ENCODE measurements at regions not wholly inside any gene's neighbourhood (a gene's known extent, or its start where the extent isn't known, plus 50 kb on each side); places are given as distances from the start of the nearest gene placed in this dataset.

DNA sequence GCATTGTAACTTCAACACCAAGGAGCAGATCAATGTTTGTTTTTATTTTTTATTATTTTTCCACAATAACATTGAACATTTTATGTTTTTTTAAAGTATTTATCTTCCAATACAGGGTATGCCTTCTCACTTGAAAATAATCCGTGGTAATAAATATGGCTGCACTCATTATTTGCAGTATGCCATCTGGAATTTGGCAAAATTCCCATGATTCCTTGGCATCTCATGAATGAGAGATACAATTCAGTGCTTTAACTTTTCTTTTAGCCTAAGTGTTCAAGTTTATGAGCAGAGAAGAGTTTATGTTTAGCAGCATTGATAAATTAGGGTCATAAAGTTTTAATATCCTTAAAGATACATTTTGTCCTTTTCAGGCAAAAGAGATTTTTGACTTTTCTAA, 1109.6 kb upstream of the ATXN8OS start:
- TF ChIP-seq BACH2 (CRISPR knock-in tag; IDR thresholded peaks at IDR 0.05; ENCODE audit: borderline replicate concordance) (no peak), SNAI2 (CRISPR knock-in tag; IDR thresholded peaks at IDR 0.05) (no peak), CSDC2 (CRISPR knock-in tag; IDR thresholded peaks at IDR 0.05) (no peak), ZNF565 (CRISPR knock-in tag; conservative IDR thresholded peaks at IDR 0.05; ENCODE audit: low read depth) (no peak)

DNA sequence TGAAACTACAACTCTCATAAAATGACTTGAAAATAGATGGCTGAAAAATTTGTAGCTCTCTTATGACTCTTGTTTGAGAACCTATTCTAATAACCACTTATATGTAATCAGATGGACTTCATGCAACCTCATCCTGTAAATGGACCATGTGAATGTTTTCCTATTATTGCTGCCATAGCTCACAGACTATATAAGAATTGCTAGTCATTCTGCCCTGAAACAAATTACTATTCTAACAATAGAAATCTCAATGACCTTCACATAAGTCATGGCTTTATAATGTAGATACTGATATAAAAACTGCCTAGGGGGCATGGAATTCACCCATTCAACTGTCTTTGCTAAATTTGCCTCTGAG, 1111.0 kb upstream of the ATXN8OS start:
- TF ChIP-seq RARB (CRISPR knock-in tag; IDR thresholded peaks at IDR 0.05) (no peak), ZNF8 (CRISPR knock-in tag; IDR thresholded peaks at IDR 0.05) (no peak), BACH2 (CRISPR knock-in tag; IDR thresholded peaks at IDR 0.05; ENCODE audit: borderline replicate concordance) (no peak), OSR1 (CRISPR knock-in tag; IDR thresholded peaks at IDR 0.05) (no peak), TCF4 (CRISPR knock-in tag; IDR thresholded peaks at IDR 0.05; ENCODE audit: borderline replicate concordance) (no peak), SNAI2 (CRISPR knock-in tag; IDR thresholded peaks at IDR 0.05) (no peak), ZC3H10 (CRISPR knock-in tag; IDR thresholded peaks at IDR 0.05) (no peak), ESRRG (CRISPR knock-in tag; IDR thresholded peaks at IDR 0.05) (no peak), PPARA (CRISPR knock-in tag; IDR thresholded peaks at IDR 0.05; ENCODE audit: borderline replicate concordance) (no peak), GLIS3 (CRISPR knock-in tag; IDR thresholded peaks at IDR 0.05) (no peak)
- TF ChIP-seq, protein P1, sequence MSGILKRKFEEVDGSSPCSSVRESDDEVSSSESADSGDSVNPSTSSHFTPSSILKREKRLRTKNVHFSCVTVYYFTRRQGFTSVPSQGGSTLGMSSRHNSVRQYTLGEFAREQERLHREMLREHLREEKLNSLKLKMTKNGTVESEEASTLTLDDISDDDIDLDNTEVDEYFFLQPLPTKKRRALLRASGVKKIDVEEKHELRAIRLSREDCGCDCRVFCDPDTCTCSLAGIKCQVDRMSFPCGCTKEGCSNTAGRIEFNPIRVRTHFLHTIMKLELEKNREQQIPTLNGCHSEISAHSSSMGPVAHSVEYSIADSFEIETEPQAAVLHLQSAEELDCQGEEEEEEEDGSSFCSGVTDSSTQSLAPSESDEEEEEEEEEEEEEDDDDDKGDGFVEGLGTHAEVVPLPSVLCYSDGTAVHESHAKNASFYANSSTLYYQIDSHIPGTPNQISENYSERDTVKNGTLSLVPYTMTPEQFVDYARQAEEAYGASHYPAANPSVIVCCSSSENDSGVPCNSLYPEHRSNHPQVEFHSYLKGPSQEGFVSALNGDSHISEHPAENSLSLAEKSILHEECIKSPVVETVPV (CRISPR knock-in tag; IDR thresholded peaks at IDR 0.05), result no peak
- TF ChIP-seq, protein P2, sequence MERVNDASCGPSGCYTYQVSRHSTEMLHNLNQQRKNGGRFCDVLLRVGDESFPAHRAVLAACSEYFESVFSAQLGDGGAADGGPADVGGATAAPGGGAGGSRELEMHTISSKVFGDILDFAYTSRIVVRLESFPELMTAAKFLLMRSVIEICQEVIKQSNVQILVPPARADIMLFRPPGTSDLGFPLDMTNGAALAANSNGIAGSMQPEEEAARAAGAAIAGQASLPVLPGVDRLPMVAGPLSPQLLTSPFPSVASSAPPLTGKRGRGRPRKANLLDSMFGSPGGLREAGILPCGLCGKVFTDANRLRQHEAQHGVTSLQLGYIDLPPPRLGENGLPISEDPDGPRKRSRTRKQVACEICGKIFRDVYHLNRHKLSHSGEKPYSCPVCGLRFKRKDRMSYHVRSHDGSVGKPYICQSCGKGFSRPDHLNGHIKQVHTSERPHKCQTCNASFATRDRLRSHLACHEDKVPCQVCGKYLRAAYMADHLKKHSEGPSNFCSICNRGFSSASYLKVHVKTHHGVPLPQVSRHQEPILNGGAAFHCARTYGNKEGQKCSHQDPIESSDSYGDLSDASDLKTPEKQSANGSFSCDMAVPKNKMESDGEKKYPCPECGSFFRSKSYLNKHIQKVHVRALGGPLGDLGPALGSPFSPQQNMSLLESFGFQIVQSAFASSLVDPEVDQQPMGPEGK (CRISPR knock-in tag; IDR thresholded peaks at IDR 0.05; ENCODE audit: borderline replicate concordance), result no peak
- TF ChIP-seq, protein P3, sequence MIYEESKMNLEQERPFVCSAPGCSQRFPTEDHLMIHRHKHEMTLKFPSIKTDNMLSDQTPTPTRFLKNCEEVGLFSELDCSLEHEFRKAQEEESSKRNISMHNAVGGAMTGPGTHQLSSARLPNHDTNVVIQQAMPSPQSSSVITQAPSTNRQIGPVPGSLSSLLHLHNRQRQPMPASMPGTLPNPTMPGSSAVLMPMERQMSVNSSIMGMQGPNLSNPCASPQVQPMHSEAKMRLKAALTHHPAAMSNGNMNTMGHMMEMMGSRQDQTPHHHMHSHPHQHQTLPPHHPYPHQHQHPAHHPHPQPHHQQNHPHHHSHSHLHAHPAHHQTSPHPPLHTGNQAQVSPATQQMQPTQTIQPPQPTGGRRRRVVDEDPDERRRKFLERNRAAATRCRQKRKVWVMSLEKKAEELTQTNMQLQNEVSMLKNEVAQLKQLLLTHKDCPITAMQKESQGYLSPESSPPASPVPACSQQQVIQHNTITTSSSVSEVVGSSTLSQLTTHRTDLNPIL (CRISPR knock-in tag; IDR thresholded peaks at IDR 0.05; ENCODE audit: low read depth), result no peak
- no peak for ATAC-seq

More for the DNA sequence above, 1109.6 kb upstream of the ATXN8OS start:
- no peak for ATAC-seq

DNA sequence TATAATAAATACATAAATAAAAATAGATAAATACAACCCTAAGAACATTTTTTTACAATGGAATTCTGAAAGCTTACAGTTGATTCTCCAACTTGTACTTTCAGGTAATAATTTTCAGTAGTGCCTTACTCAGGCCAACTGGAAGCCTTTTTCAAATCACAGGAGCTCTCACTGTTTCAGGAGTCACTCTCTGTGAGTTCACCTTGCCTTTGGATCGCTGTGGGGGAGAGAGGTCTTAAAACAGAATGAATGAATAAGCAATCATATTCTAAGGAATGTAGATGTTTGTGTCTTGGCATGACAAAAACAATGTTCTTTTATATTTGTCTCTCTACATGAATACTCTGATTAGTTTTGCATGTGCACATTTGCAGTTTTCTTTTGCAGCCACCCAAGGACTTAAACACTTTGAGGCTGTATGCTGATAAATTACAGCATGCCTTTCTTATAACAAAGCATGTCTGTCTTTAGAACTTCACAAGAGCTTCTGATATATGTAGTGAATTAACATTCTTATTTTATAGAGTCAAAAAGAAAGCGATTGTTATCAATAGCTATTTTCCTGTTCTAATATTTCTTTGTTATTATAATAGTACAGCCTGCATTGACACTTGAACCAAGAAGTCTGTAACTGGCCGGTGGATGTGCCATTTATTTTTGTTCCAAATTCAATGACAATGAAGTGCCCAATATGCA, 1111.5 kb upstream of the ATXN8OS start:
- no peak for ATAC-seq
- TF ChIP-seq OSR1 (CRISPR knock-in tag; IDR thresholded peaks at IDR 0.05) (no peak), TCF4 (CRISPR knock-in tag; IDR thresholded peaks at IDR 0.05; ENCODE audit: borderline replicate concordance) (no peak), BACH2 (CRISPR knock-in tag; IDR thresholded peaks at IDR 0.05; ENCODE audit: borderline replicate concordance) (no peak), ZNF8 (CRISPR knock-in tag; IDR thresholded peaks at IDR 0.05) (no peak), CSDC2 (CRISPR knock-in tag; IDR thresholded peaks at IDR 0.05) (no peak), ZNF565 (CRISPR knock-in tag; conservative IDR thresholded peaks at IDR 0.05; ENCODE audit: low read depth) (no peak), ZNF70 (CRISPR knock-in tag; IDR thresholded peaks at IDR 0.05) (no peak), ISL1 (CRISPR knock-in tag; IDR thresholded peaks at IDR 0.05) (no peak), ZFP30 (CRISPR knock-in tag; IDR thresholded peaks at IDR 0.05) (no peak), SNAI2 (CRISPR knock-in tag; IDR thresholded peaks at IDR 0.05) (no peak), ZFP3 (CRISPR knock-in tag; IDR thresholded peaks at IDR 0.05) (no peak), TOX (CRISPR knock-in tag; IDR thresholded peaks at IDR 0.05; ENCODE audit: borderline replicate concordance) (no peak), ARNTL (CRISPR knock-in tag; IDR thresholded peaks at IDR 0.05; ENCODE audit: borderline replicate concordance, low read depth) (no peak), PPARA (CRISPR knock-in tag; IDR thresholded peaks at IDR 0.05; ENCODE audit: borderline replicate concordance) (no peak)
- TF ChIP-seq, protein P4, sequence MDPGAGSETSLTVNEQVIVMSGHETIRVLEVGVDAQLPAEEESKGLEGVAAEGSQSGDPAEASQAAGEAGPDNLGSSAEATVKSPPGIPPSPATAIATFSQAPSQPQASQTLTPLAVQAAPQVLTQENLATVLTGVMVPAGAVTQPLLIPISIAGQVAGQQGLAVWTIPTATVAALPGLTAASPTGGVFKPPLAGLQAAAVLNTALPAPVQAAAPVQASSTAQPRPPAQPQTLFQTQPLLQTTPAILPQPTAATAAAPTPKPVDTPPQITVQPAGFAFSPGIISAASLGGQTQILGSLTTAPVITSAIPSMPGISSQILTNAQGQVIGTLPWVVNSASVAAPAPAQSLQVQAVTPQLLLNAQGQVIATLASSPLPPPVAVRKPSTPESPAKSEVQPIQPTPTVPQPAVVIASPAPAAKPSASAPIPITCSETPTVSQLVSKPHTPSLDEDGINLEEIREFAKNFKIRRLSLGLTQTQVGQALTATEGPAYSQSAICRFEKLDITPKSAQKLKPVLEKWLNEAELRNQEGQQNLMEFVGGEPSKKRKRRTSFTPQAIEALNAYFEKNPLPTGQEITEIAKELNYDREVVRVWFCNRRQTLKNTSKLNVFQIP (CRISPR knock-in tag; IDR thresholded peaks at IDR 0.05; ENCODE audit: borderline replicate concordance, low read depth), result no peak
- TF ChIP-seq, protein P5, sequence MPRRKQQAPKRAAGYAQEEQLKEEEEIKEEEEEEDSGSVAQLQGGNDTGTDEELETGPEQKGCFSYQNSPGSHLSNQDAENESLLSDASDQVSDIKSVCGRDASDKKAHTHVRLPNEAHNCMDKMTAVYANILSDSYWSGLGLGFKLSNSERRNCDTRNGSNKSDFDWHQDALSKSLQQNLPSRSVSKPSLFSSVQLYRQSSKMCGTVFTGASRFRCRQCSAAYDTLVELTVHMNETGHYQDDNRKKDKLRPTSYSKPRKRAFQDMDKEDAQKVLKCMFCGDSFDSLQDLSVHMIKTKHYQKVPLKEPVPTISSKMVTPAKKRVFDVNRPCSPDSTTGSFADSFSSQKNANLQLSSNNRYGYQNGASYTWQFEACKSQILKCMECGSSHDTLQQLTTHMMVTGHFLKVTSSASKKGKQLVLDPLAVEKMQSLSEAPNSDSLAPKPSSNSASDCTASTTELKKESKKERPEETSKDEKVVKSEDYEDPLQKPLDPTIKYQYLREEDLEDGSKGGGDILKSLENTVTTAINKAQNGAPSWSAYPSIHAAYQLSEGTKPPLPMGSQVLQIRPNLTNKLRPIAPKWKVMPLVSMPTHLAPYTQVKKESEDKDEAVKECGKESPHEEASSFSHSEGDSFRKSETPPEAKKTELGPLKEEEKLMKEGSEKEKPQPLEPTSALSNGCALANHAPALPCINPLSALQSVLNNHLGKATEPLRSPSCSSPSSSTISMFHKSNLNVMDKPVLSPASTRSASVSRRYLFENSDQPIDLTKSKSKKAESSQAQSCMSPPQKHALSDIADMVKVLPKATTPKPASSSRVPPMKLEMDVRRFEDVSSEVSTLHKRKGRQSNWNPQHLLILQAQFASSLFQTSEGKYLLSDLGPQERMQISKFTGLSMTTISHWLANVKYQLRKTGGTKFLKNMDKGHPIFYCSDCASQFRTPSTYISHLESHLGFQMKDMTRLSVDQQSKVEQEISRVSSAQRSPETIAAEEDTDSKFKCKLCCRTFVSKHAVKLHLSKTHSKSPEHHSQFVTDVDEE (CRISPR knock-in tag; IDR thresholded peaks at IDR 0.05), result no peak
- TF ChIP-seq, protein P1 (CRISPR knock-in tag; IDR thresholded peaks at IDR 0.05), result no peak
- TF ChIP-seq, protein P3 (CRISPR knock-in tag; IDR thresholded peaks at IDR 0.05; ENCODE audit: low read depth), result no peak
